ENCODE measurements at regions not wholly inside any gene's neighbourhood (a gene's known extent, or its start where the extent isn't known, plus 50 kb on each side); places are given as distances from the start of the nearest gene placed in this dataset.

GRCh38 chr10:18968159-18968558 is 80.4 kb upstream of the MALRD1 start:
- Mint-ChIP-seq H3K9me3 (peaks cover 14% of the 10 kb centered on the region), H3K27me3 (no peaks in the 10 kb centered on the region)

GRCh38 chr10:18976696-18977251 is 71.8 kb upstream of the MALRD1 start:
- no peak overlapping the region for H3K4me3 Mint-ChIP-seq
- H3K9me3 Mint-ChIP-seq, result peaks cover 6% of the 10 kb centered on the region
- DNase-seq (ENCODE audit: extremely low spot score, unreplicated experiment), result no peak
- no peaks in the 10 kb centered on the region for H3K36me3 Mint-ChIP-seq
- no peaks in the 10 kb centered on the region for H3K27me3 Mint-ChIP-seq
- H3K4me1 Mint-ChIP-seq (ENCODE audit: unreplicated experiment), result no peaks in the 10 kb centered on the region
- TF ChIP-seq, protein P1, sequence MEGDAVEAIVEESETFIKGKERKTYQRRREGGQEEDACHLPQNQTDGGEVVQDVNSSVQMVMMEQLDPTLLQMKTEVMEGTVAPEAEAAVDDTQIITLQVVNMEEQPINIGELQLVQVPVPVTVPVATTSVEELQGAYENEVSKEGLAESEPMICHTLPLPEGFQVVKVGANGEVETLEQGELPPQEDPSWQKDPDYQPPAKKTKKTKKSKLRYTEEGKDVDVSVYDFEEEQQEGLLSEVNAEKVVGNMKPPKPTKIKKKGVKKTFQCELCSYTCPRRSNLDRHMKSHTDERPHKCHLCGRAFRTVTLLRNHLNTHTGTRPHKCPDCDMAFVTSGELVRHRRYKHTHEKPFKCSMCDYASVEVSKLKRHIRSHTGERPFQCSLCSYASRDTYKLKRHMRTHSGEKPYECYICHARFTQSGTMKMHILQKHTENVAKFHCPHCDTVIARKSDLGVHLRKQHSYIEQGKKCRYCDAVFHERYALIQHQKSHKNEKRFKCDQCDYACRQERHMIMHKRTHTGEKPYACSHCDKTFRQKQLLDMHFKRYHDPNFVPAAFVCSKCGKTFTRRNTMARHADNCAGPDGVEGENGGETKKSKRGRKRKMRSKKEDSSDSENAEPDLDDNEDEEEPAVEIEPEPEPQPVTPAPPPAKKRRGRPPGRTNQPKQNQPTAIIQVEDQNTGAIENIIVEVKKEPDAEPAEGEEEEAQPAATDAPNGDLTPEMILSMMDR (conservative IDR thresholded peaks at IDR 0.05), result no peak
- H3K27ac Mint-ChIP-seq, result no peak overlapping the region

More at GRCh38 chr10:18968159-18968558, 80.4 kb upstream of the MALRD1 start:
- Mint-ChIP-seq H3K4me1 (ENCODE audit: unreplicated experiment) (no peaks in the 10 kb centered on the region), H3K27ac (no peak overlapping the region), H3K36me3 (peaks cover 4% of the 10 kb centered on the region), H3K4me3 (no peak overlapping the region)
- TF ChIP-seq, protein P1 (conservative IDR thresholded peaks at IDR 0.05), result no peak
- DNase-seq (ENCODE audit: extremely low spot score, unreplicated experiment), result no peak

- H3K27me3 Mint-ChIP-seq, result no peaks in the 10 kb centered on the region
- TF ChIP-seq, protein P1 (conservative IDR thresholded peaks at IDR 0.05), result no peak
- H3K9me3 Mint-ChIP-seq, result no peaks in the 10 kb centered on the region
- H3K4me1 Mint-ChIP-seq (ENCODE audit: unreplicated experiment), result no peaks in the 10 kb centered on the region
- H3K4me3 Mint-ChIP-seq, result no peak overlapping the region
- no peak for DNase-seq (ENCODE audit: extremely low spot score, unreplicated experiment)
- no peak overlapping the region for H3K27ac Mint-ChIP-seq
- H3K36me3 Mint-ChIP-seq, result no peaks in the 10 kb centered on the region
Observed at GRCh38 chr10:18980089-18980629, 68.4 kb upstream of the MALRD1 start.

- no peak overlapping the region for H3K4me3 Mint-ChIP-seq
- H3K4me1 Mint-ChIP-seq (ENCODE audit: unreplicated experiment), result no peaks in the 10 kb centered on the region
- H3K27ac Mint-ChIP-seq, result no peak overlapping the region
- TF ChIP-seq, protein P1 (conservative IDR thresholded peaks at IDR 0.05), result no peak
- H3K27me3 Mint-ChIP-seq, result no peaks in the 10 kb centered on the region
- no peaks in the 10 kb centered on the region for H3K36me3 Mint-ChIP-seq
- H3K9me3 Mint-ChIP-seq, result peaks cover 4% of the 10 kb centered on the region
- DNase-seq (ENCODE audit: extremely low spot score, unreplicated experiment), result no peak
Observed at GRCh38 chr10:18984531-18984930, 64.1 kb upstream of the MALRD1 start.

GRCh38 chr10:18988338-18988737 is 60.3 kb upstream of the MALRD1 start:
- Mint-ChIP-seq H3K27me3 (no peaks in the 10 kb centered on the region), H3K4me1 (ENCODE audit: unreplicated experiment) (no peaks in the 10 kb centered on the region), H3K36me3 (no peaks in the 10 kb centered on the region), H3K27ac (no peak overlapping the region), H3K4me3 (no peak overlapping the region), H3K9me3 (peaks cover 10% of the 10 kb centered on the region)
- no peak for DNase-seq (ENCODE audit: extremely low spot score, unreplicated experiment)
- TF ChIP-seq, protein P1 (conservative IDR thresholded peaks at IDR 0.05), result no peak

All from type B pancreatic cell (in vitro differentiated cells).